ENCODE measurements at regions not wholly inside any gene's neighbourhood (a gene's known extent, or its start where the extent isn't known, plus 50 kb on each side); places are given as distances from the start of the nearest gene placed in this dataset.
A peak's percentile ranks its signal among the peaks of the same experiment; 100 is the strongest.
"Not testable (repeated sequence)": the region's sequence is repeated elsewhere in the genome, so short reads cannot be mapped to it uniquely, and the experiment has no call there.

DNA sequence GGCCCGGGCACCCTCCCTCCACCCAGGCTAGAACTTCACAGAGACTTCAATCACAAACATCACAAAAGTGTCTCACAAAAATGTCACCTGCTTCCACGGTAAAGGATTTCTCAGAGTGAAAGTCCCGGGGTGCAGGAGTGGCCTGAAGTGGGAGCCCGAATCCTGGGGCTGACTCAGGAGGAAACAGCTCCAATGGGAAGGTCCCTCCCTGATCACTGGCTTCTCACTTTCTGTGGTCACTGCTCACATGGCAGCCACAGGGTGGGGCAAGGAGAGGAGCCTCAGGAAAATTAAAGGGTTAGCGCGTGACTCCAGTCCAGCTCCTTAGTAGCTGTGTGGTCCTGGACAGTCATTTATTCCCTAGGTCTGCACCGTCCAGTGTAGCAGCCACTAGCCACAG is 564.5 kb upstream of the B3GAT1 start:
- no peak for DNase-seq

DNA sequence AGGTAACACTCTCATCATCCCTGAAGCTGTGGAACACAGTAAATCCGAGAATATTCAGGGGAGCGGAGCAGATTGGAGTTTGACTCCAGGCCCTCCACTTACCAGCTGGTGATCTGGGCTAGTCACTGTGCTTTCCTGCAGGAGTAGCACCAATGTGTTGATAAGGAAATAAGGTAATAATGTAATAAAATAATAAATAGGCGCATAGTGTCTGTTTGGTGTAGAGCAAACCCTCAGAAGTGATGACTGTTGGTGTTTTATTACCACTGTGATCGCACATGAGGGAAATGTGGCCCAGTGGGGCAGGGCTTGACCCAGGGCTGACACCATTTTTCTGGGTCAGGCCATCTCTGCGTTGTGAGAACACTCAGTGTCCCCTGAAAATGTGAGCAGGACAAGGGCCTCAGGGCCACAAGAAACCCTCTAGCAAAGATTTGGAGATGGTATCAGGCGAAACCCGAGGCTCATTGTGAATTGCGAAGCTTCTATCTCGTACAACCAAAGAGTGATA is 563.9 kb upstream of the B3GAT1 start:
- DNase-seq = no peak

DNA sequence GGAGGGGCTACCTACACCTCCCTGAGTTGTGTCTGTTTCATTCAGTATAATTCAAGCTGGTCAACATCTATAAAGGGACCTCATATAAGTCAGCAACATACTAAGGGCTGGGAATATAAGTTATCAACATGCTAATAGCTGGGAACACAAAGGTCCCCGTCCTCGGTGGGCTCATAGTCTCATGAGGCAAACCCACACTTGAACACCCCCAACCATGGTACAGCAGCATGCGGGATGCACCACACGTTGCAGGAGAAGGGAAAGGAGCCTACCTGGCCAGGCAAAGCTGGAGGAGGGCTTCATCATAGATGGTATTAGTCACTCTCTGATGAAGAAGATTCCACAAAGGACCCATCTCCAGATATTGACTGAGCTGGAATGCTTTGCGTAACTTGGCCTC is 561.8 kb upstream of the B3GAT1 start:
- DNase-seq = no peak

DNA sequence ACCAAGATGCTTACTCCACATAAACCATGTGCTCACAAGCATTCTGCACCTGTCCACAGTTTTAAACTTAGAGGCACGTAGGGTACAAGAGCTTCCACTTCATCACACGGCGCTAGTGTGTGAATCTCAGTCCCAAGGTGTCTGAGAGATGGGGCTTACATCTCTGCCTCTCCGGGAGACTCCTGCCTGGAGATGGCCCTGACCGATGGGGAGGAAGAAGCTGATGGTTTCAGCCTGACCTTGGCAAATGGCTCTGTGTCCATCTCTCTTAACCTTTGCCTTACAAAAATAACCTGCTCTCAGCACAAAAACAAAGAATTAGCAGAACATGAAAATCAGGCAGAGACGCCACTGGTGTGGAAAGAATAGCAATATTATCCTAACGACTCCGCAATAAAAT is 559.3 kb upstream of the B3GAT1 start:
- no peak for DNase-seq

DNA sequence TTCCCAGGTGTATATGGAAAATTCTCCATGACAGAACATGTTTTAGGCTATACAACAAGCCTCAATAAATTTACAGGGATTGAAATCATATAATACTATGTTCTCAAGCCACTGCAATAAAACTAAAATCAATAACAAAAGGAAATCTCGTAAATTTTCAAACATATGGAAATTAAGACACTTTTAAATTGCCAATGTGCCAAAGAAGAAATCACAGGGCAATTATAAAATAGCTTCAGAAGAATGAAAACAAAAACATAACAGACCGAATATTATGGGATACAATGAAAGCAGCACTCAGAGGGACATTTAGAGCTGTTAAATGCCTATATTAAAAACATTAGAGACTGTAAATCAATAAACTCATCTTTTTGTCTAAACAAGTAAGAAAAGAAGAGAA is 555.7 kb upstream of the B3GAT1 start:
- no peak for DNase-seq

DNA sequence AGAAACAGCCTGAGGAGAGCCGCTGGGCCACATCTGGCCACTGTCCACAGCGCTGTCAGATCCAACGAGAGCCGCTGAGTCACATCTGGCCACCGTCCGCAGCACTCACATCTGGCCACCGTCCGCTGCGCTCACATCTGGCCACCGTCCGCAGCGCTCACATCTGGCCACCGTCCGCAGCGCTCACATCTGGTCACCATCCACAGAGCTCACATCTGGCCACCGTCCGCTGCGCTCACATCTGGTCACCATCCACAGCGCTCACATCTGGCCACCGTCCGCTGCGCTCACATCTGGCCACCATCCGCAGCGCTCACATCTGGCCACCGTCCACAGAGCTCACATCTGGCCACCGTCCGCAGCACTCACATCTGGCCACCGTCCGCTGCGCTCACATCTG is 549.3 kb upstream of the B3GAT1 start:
- DNase-seq = not testable (repeated sequence)

DNA sequence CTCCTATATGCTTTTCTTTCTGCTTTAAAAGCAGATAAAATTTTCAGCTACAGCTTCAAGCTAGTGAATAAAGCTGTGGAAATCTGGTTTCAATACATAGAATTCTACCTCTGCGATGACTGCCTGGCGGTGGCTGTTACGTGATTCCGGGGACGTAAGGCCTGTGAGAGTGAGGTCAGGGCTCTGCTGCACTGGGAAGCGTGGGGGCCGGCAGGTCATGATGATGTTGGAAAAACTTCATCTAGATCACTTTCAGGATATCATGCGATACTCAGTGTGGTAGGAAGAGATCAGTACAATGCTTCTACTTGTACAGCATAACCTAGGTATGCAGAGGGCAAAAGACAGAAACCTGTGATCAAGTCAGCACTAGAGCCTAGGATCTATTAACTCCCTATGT is 546.8 kb upstream of the B3GAT1 start:
- DNase-seq = no peak

DNA sequence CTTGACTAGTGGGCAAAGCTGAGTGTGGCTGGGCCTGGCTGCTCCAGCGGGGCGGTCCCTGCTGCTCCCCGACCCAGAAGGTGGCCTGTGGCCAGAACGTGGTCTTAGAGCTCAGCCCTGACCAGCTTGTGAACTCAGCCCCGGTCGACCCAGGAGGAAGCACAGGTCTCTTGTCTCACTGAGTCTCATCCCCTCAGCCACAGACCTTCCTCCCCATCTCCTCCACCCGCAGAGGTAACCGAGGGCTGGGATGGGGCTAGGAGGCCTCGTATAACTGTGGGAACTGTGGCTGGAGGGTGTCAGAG is 546.2 kb upstream of the B3GAT1 start:
- no peak for DNase-seq

DNA sequence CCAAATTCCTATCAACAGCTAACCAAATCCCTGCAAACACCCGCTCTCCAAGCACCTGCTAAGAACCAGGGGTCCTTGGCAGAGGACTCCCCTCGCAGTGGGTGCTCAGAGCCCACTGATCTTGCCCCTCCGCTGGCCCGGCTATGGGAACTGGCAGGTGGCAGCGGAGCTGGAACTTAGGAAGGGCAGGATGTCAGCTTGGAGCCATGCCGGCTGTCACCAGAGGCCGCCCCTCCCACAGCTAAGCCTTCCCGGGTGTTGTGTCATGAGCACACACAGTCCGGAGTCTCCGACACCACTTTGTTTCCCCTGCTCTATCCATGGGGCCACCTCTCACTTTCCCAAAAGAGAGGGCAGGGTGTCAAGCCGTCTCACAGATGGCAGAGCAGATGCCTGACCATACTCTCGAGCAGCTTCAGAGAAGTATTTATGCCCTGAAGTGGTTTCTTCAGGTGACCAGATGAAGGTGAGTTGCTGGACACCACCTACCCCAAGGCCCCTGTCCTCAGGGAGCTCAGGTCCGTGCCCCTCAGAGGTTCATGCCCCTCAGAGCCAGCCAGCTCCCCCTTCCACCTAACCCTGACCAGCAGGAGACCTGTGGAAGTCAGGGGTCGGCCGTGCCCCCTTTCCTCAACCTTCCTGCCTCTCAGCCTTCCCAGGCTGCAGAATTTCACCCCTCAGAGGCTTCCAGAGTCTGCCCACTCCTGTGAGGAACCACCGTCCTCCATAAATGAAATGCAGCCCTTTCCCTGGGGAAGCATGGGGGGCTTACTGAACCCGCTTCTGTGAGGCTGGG is 545.7 kb upstream of the B3GAT1 start:
- DNase-seq = no peak

DNA sequence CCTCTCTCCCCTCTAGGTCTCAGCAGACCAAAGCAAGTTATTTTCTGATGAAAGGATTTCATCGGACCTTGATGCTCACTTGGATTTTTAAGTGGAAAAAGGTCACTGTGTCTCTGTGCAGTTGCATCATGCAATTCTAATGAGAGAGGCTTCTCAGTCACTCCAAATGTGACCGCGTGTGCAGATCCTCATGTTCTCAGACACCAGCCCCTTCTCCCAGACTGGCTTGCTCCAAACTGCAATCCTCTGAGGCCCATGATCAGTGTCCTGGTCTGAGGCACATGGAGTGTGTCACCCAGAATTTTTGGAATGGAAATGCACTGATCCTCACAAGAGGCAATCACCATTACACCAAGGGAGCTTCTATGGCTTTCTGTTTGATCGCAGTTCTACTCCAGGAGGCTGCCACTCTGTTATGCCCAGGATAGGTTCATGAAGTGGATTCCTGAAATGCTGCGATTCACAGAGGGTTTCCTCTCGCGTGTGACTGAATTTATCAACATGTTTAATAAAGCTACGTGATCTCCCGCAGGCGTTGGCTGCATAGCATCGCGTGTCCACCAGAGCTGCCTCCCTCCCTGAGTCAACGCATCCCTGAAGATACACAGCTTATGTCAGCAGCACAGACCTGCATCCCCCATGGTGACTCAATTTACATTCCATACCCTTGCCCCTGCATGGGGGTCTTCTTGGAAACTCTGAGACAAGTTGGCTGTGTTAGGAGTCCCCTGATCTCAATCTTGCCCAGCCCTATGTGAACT is 544.6 kb upstream of the B3GAT1 start:
- DNase-seq = no peak

DNA sequence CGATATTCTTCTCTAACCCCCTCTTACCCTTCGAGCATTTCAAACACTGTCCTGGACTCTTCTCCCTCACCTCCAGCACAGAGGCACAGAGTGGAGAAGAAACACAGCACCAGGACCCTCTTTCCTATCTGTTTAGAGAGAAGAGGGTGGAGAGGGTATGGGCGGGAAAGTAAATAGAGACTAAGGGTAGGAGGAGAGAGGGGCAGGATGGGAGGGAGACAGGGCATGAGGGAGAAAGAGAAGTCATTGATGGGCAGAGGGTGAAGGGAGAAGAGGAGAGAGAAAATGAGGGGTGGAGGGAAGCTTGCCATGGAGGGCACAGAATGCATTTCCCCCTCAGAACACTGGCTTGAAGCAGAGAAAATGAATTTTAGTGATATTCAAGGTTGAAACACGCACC is 543.9 kb upstream of the B3GAT1 start:
- DNase-seq = not testable (repeated sequence)

DNA sequence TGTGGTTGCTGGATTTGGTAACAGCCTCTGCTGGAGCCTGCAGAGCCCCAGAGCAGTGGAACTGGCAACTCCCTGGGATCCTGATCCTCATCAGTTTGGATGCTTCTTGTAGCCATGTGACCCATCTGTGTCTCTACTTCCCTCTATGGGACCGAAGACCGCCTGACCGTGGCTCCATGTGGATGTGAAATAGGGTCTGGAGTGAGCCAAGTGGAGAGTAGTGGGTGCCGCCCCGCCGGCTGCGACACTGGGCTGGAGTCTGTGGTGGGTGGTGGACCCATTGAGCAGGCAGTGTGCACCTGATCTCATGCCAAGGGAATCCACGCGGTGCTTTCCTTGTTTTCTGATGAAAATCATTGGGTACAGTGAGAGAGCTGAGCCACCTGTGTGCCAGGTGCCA is 543.2 kb upstream of the B3GAT1 start:
- DNase-seq = no peak

DNA sequence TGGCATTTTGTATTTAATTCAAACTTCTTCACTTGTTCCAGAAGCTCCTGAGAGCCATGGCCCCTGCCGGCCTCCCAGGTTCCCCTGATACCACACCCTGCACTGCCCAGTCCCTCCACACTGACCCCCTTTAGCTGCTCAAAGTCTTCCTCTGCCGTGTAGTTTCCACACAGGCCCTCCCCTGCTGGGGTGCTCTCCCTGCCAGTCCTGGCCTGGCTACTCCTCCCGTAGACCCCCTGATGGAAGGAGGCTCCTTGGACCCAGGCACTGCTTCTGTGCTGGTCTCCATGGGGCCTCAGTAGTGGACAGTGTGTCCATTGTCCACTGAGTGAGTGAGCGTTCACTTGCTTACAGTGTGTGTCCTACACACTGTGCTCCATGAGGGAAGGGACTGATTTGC is 542.4 kb upstream of the B3GAT1 start:
- DNase-seq = not testable (repeated sequence)

DNA sequence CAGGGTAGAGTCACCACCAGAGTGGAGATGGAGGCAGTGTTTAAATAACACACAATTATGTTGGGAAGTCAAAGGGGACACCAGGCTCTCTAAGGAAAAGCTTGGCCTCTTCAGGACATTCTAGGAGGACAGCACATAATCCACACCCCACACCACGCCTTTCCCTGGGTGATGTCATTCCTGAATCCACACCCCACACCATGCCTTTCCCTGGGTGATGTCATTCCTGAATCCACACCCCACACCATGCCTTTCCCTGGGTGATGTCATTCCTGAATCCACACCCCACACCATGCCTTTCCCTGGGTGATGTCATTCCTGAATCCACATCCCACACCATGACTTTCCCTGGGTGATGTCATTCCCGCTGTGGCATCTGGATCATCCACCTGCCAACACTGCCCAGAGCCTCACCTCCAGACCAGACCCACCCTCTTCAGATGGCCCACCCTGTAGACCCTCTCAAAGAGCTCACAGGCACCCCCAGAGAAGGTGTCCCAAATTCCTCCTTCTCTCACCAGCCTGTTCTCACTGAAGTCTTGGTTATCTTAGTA is 541.5 kb upstream of the B3GAT1 start:
- DNase-seq = not testable (repeated sequence)

DNA sequence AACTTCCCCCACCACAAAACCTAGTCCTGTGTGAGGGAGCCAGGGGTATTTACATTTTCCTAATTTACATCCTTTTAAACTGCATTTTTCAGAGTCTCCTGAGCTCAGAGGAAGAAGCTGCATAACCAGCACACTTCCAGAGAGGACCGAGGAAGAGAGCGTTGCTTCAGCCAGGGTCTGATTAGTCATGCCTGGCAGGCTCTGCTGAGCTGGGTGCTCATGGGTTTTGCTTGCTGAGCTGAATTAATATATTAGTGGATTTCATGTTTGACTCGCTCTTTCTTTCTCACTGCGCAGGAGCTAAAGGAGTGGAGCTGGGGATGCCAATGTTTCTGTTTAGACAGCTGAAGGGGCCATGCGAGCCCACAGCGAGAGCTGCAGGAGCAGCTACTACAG is 539.3 kb upstream of the B3GAT1 start:
- DNase-seq = peak; percentile 77

DNA sequence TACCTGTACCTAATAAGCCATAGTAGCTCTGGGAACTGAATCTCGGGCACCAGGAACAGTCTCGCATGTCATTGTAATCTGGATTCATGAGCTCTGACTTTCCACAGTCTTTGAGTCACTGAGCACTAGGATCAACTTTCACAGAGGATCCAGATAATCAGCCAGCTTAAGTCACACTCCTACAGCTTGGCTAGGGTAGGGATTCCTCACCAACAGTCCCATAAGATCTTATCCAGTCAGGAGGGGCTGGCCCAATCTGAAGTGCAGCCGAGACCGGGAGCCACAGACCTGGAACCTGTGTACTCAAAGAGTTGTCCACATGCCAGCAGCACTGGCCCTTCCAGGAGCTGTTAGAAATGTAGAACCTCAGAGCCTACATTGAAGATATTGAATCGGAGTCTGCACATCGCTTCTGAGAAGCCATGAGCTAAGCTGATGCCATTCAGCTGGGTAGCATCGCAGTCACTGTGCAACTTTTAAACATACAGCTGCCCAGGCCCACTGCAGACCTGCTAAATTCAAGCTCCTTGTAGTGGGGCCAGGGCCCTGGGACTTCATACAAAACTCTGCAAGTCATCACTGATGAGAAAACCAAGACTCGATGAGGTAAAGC is 538.8 kb upstream of the B3GAT1 start:
- DNase-seq = peak; percentile 54

DNA sequence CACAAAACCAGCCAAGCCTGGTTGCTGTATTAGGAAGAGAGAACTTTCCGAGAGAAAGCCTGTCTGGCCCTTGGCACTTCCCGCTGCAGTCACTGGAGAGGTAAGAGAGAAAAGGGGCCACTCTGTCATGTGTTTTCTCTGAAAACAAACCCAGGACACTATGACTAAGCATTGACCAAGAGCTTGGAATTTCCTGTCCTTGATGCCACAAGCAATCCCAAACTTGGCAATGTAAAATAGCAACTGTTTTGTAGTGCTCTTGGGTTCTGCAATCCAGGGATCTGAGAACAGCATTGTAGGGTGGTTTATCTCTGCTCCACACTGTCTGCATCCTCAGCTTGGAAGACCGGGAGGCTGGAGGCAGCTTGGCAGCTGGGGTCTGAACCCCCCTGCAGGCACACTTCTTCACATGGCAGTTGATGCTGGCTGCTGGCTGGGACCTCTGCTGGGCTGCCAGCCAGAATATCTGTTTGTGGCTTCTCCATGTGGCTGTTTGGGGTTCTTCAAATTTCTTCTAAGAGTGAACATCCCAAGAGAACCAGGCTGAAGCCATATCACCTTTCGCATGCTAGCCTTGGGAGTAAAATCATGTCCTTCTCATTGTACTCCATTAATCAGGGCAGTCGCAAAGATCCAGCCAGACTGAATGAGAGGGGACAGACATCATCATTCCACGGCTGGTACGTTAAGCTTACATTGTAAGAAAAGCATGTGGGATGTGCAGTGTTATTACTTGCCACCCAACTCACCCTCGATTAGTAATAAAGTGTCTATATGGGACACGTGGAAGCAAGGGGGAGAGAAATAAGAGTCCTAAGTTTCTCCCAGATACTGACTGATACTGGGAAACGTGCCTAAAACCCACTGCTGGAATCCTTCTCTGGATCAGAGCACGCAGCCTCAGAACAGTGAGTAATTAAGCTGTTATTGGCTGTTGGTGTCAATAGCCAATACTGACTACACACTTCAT is 537.4 kb upstream of the B3GAT1 start:
- peak; percentile 77 for DNase-seq

DNA sequence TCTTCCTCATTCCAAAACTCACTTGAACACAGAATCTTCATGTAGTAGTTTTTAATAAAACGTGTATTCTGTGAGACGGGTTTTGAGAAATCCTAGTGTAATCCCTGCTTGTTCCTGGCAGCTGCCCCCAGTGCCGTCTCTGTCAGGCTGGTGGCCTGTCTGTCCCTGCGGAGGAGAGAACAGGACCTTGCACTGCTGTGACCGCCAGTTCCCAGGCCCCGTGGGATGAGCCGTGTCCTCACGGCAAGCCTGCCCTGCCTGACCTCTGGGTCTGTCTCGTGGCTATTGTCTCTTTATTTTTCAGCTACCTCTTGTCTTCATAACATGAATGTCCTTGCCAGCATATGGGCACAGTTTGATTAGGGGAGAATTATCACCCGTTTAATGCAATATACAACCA is 535.5 kb upstream of the B3GAT1 start:
- DNase-seq = no peak

DNA sequence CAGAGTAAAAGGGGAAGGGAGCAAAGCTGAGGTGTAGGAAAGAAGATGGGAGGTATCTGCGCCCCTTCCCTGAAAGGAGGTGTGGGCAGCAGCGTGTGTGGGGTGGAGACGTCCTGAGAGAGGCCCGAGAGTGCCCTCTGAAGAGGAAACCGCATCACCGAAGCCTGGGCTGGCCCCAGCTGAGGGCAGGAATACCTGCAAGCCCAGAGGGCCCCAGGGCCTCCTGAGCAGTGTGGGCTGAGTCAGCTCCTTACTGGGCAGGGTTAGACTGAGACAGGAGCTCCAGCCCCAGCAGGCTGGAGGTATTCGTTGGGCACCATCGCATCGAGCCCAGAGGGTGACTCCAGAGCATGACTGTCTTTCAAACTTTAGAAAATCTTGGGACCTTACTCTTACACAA is 534.0 kb upstream of the B3GAT1 start:
- no peak for DNase-seq

DNA sequence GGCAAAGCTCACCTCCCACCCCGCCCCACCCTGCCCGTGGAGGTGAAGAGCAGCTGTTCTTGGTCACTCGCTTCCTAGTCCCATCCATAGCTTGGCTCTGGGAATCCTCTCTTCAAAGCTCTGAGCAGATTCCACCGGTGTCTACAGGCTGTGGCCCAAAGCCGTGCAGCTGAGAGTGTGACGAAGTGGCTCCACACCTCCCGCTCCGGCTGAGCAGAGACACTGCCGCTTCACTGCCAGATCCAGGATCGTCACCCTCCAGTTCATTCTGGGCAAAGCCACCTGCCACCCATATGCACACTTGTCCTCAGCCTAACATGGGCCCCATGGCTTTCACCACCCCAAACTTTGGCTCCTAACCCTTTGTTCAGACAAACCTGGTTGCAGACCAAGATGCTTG is 532.9 kb upstream of the B3GAT1 start:
- no peak for DNase-seq

DNA sequence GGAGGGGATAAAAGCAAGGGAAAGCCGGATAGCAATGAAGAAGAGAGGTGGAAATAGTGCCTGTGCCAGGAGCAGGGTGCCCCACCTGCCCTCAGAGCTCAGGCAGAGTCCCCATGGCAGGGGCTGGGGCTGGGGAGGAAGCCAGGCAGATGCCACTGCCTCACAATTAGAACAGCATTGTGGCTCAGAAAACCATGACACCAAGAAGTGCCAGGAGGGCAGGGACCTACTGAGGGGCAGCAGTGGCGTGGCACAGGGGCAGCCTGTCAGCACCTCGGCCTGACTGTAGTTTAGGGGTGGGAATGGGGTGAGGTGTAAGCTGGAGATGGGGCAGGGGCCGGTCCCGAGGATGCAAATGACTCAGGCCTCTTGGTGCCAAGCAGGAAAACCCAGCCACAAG is 532.1 kb upstream of the B3GAT1 start:
- DNase-seq = no peak

DNA sequence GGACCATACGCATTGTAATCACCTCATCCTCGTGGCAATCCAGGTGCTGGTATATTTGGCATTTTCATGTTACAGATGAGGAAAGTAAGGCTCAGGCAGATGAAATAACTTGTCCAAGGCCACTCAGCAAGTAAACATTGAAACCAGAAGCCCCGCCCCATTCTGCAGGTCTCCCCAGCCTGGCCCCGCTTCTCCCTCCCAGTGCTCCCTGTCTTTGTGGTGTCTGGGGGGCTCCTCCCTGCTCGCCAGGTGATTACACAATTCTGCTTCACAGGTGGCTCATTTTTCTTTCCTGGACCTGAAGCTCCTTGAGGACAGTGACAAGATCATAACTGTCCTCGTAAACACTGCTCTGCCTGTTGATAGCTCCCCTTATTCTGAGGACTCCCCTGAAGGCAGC is 531.5 kb upstream of the B3GAT1 start:
- no peak for DNase-seq

DNA sequence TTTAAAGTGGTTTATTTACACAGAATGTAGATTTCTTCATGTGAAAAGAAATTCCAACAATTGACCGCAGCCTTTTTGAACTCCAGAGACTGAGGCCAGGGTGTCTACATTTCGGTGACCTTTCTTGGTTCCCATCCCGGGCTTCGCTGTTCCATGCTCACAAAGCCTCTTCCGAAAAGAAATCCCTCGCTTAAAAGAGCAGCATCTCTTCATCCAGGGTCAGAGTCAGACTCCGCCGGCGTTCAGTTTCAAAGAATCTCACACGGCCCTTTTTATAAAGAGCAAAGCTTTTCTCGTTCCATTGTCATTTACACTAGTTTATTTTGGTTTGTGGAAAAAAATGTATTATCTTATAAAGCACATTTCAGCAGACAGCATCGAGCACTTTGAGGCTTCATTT is 530.6 kb upstream of the B3GAT1 start:
- DNase-seq = no peak
